ENCODE measurements at regions not wholly inside any gene's neighbourhood (a gene's known extent, or its start where the extent isn't known, plus 50 kb on each side); places are given as distances from the start of the nearest gene placed in this dataset.

GRCh38 chr1:88541596-88541995, 142.5 kb upstream of the PKN2 start:
- TF ChIP-seq, protein P1, sequence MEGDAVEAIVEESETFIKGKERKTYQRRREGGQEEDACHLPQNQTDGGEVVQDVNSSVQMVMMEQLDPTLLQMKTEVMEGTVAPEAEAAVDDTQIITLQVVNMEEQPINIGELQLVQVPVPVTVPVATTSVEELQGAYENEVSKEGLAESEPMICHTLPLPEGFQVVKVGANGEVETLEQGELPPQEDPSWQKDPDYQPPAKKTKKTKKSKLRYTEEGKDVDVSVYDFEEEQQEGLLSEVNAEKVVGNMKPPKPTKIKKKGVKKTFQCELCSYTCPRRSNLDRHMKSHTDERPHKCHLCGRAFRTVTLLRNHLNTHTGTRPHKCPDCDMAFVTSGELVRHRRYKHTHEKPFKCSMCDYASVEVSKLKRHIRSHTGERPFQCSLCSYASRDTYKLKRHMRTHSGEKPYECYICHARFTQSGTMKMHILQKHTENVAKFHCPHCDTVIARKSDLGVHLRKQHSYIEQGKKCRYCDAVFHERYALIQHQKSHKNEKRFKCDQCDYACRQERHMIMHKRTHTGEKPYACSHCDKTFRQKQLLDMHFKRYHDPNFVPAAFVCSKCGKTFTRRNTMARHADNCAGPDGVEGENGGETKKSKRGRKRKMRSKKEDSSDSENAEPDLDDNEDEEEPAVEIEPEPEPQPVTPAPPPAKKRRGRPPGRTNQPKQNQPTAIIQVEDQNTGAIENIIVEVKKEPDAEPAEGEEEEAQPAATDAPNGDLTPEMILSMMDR (IDR thresholded peaks at IDR 0.05), result no peak
- TF ChIP-seq POLR2A (IDR thresholded peaks at IDR 0.05), result no peak

Measured in lower leg skin (tissue), 3 donors.